H4 (cell line): ENCODE measurements at regions not wholly inside any gene's neighbourhood (a gene's known extent, or its start where the extent isn't known, plus 50 kb on each side); places are given as distances from the start of the nearest gene placed in this dataset.
A peak's percentile ranks its signal among the peaks of the same experiment; 100 is the strongest.

Source experiments
- DNase-seq: peaks from one replicate; pipeline ENCODE4 v3.0.0-alpha.2; 2015; ENCODE audit warnings: low spot score

DNA sequence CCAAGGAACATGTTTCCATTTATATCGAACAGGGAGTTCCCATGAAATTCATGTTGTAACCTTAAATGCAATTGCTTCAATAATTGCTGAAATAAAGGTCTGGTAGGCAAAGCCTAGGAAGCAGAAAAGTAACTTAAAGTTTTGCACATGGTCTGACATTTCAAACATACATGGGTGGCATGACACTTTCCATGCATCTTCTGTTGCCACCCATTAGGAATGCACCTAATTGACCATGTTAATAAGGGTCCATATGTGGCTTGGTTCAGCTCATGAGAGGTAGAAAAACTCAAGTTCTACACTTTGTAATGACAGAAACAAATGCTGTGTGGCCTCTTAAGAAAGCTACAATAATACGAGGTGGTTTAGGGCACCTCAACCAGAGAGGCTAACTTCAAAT lies 72.0 kb upstream of the GORAB start:
- no peak for DNase-seq

DNA sequence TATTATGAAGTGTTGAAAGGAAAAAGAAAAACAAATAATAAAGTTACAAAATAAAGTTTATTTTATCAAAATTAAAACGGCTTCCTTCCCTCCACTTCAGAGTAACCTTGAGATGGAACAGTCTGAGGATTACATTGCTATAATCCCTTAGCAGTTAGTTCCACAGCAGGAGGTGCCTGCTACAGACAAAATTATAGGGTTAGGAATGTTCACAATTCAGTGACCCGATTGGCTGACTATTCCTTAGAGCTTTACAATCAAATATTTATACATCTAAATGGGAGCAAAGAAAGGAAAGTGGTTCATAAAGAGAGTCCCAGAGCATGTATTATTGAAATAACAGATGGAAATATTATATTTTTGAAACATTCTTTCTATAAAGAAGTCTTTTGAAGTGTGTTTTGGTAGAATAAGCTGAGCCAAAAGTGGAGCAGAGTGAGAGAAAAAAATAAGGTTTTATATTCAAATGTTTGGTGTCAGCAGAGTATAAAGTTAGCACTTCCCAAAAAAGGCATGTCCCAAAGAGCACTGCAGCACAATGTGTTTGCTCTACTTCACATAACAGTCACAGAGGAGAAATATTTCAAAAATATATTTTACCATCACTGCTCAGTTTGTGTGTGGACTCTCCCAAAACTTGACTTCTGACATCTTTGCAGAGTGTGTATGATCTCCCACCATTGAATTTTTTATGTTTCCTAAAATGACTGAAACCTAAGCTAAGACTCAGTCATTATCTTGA lies 71.4 kb upstream of the GORAB start:
- DNase-seq: no peak

DNA sequence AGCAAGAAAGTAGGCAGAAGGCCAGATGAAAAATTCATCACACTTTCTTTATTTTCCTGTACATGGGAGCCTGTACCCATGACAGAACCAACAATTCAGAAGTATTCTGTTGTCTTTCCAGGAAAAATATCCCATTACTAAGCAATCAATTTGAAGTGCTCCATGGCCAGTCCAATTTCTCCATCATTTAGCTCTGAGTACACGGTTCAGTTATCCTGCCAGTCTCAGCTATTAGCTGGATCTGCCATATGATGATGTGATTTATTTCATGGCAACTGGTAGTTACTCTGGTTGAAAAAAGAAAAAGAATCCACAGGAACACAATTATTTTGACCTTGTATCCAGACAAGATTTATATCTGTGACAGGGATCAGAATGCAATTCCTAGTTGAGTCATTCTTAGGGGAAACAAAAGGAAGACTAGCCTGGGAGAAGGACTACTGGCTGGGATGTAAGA lies 70.6 kb upstream of the GORAB start:
- no peak for DNase-seq

DNA sequence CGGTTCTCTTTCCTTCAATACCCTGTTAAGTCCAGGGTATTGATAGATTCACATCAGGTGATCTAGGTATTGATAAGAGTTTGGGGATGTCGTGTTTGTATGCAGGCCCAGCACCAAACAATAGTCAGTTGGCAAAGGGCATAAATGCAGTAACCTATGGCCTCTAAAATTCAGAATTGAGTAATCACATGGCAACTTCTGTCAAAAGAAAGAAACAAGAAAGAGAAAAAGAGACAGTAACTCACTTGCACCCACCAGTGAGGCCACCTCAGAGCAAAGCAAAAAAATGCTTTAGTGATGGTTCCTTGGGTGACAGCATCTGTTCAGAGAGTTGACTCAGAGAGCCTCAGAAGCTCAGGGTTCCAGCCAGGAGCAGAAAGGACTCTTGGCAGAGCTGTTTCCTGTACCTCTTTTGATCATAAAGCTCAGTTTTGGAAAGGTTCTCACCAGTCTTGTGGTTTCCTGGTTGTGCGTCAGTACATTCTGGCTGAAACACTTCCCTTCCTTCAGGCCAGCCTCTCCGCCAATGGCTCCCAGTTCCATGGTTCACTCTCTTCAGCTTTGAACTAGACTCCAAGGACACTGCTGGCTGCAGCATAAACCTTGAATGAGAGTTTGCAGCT lies 70.1 kb upstream of the GORAB start:
- peak; percentile 31 for DNase-seq

DNA sequence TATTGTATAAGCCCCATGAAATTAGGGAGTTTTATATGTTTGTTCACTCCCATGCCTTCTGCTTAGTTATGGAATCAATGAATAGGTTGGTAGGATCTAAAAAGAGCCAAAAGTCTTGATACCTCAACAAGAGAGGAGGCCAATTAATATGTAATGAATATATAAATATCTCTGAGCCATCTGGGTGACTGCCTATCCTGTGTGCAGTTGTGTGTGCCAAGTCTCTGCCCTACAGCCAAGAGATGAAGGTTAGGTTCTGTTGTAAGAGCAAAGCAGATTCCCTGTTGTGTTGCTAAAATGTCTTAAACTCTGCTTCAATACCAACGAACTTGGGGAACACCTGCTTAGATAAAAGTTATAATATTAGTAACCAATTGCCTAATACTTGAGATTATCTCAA lies 61.8 kb upstream of the GORAB start:
- DNase-seq: no peak

DNA sequence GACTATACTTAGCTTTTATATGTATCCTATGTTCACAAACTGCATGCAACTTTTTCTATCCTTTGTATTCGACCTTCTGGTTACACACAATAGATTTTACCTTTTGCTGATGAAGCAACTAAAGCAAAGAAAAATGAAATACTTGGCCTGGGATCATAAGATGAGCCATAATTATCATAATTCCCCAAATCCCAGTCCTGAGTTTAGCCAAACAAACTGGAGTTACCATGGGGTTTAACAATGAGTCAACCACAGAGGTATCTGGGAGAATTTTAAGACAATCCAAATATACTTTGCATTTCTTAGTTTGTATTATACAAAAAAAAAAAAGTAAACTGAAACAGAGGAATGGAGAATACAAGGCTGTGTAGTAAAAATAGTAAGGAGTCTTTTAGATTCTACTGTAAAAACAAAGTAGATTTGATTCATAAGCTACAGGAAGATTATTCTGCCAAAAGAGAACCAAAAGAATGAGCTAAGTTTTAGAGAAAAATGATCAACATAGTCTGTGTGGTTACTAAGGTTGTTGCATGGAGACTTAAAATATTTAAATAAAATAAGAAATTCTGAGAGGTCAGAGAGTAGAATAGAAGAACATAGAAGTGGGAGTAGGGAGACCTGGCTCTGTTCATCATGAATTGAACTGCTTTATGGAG lies 60.4 kb upstream of the GORAB start:
- no peak for DNase-seq

DNA sequence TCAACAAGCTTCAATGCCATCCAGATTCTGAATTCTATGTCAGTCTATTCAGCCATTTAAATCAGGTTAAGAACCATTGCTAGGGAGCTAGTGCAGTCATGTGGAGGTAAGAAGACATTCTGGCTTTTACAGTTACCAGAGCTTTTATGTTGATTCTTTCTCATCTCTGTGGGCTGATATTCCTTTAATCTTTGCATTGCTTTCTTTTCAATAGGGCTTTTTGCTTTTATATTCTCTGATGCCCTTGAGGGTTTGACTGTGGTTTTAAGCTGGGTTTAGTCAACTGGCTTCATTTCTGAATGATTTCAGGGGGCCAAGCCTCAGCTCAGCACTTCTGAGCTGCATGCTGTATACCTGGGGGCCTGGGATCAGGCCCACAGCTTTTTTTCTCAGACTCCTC lies 51.0 kb upstream of the GORAB start:
- no peak for DNase-seq
